ENCODE measurements at regions not wholly inside any gene's neighbourhood (a gene's known extent, or its start where the extent isn't known, plus 50 kb on each side); places are given as distances from the start of the nearest gene placed in this dataset.

DNA sequence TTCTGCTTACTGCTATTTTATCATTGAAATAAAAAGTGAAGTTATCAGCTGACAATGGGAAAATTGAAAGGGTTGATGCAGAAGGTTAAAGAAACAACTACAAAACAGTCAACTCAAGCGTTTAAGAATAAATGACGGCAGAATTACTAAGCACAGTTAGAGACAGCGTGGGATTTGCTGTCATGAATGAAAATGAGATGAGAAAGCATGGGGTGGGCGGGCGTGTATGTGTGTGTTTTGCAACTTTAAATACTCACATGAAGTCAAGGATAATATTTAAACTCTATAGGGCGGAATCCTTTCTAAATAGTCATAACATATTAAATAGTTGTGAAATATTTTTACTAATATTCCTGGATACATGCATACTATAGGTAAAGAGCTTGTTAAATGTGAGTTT, 450.8 kb downstream of the ETV1 start:
- TF ChIP-seq POLR2AphosphoS5 (IDR thresholded peaks at IDR 0.05; ENCODE audit: low read depth, low read length) (no peak), POLR2A (IDR thresholded peaks at IDR 0.05; ENCODE audit: low read depth, low read length) (no peak), TAF1 (IDR thresholded peaks at IDR 0.05; ENCODE audit: borderline replicate concordance, low read depth, low read length) (no peak)

Data from GM12892 (cell line).